ENCODE measurements at regions not wholly inside any gene's neighbourhood (a gene's known extent, or its start where the extent isn't known, plus 50 kb on each side); places are given as distances from the start of the nearest gene placed in this dataset.
"Not testable (repeated sequence)": the region's sequence is repeated elsewhere in the genome, so short reads cannot be mapped to it uniquely, and the experiment has no call there.

DNA sequence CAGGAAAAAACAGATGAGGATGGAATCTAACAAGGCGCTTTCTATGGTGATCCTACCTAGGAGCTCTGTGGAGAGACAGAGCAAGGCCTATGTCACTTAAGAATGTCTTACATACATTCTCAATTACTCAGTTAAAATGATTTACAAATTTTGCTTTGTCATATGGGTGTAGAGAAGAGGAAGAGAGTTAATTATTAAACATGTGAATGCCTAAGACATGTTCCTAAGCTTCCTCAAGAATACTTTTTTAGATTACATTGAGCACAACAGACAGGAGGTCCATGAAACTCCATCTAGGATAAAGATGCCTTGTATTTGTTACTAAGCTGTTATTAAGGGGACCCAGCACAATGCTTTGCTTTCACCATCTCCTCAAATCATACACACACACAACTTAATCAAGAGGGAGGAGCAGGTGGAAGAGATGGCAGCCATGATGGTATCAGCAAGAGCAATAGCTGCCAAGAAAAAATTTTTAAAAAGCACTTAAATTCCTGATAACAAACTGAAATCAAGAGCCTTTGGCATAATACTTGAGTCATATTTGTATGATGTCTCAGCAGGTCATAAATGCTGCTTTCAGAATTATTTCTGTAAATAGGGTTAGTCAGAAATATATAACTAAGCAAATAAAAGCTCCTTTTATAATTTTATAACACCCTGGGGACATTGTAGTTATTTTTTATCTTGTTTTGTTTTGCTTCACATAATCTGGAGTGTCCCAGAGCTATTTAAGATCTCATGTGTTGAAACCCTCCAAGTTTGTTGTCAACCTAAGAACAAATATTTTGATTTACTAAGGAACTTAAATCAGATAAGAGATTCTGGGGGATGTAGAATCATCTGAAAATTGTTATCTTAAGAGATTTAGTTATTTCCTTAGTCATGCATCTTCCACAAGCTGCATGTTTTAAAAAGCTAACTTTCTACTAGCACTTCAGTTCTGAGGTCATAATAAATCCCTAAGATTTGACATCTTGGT is 70.0 kb upstream of the CD2AP start:
- DNase-seq (ENCODE audit: low read depth): peak; percentile 24

DNA sequence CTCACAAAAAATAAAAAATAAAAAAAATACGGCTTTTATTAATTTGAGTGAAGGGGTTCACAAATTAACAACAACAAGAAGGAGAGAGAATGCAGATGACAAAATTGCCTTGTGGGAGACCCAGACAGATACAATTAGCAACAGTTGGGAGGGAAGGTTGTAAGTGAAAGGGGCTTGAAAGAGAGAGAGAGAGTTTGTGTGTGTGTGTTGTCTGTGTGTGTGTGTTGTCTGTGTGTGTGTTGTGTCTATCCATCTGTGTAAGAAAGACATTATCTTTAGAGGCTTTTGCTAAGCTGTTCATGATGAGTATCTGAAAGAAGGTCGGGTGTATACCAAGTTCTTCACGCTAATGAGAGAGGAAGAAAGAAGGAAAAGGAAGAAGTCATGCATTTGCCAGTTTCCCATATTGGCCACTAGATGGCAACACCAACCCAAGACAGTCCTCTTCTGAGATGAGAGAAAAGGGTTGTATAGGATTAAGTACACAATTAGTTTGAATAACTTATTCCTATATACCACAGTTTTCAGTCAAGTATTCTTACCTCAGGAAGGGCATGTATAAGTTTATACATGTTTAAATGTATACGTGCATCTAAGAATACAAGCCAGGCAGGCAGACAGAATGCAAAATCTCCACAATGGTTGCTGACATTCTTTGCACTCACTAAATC is 63.7 kb upstream of the CD2AP start:
- peak; percentile 78 for DNase-seq (ENCODE audit: low read depth)

DNA sequence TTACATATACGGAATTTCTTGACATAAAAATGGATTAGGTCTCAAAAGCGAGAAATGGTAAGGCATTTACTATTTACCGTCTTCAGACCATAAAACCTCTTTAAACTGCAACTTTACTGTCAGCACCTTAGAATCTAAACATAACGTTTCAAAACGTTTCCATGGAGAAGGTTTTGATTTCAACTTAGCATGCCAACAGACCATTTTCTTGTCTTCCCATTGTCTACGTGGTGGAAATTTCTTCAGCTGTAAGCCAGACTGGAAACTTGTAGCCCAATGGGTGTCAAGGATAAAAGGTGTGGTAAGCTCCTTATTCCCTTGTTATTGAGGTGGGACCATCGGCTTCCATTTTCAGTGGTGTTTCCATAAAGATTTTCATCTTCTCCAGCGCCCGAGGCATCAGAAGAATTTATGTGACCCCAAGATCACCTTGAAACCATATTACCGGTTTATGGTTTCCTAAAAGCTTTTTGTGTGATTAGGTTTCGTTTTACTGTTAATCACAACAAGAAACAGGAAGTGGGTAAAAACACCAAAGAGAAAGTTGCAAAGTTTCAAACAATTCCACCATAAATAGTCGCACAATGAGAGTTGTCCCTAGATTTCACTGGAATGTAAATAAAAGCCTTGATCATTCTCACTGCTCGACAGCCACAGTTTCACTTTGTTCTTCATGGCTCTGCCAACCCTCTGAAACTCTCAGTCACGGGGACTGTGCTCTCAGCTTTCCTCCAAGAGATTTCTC is 63.0 kb upstream of the CD2AP start:
- DNase-seq (ENCODE audit: low read depth): peak; percentile 62

DNA sequence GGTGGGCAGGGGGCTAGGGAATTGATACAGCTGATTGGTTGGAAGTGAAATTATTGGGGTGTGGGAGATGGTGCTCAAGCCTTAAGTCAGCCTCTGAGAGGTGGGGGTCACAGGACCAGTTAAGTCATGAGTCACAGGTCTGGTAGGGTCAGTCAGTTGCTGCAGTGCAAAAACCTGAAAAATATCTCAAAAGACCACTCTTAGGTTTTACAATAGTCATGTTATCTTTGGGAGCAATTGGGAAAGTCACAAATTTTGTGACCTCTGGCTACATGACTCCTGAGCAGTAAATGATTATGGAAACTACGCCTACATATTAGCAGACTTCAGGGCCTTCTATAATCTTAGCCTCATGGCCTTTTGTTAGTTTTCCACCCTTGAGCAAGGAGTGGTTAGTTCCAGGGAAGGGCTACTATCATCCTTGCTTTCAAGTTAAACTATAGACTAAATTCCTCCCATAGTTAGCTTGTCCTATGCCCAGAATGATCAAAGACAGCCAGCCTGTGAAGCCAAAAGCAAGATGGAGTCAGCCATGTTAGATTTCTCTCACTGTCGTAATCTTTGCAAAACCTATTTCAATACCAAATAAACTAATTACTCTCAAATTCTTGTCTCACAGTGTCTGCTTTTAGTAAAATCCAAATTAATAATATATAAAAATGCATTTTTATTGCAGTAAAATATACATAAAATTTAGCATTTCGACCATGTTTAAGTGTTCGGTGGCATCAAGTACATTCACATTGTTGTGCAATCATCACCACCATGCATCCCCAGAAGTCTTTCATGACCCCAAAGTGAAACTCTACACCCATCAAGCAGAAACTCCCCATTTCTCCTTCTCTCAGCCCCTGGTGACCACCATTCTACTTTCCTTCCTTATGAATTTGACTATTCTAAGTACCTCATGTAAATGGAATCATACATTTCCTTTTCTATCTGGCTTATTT is 60.9 kb upstream of the CD2AP start:
- DNase-seq (ENCODE audit: low read depth): no peak

DNA sequence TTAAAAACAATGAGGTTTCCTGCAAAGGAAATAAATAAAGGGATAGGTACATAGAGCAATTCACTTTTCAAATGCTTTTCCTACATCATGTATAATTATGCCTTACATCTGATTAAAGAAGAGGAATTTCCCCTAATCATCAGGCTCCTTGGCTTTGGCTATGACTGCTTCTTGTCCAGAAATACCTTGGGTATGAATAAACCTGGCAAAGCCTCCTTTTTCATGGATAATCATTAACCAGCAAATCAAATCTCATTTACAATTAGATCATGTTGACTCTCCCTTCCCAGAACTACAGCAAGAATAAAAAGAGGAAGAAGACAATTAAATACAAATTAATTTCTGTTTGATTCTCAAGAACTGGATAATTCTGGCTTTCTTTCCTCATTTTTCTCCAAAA is 58.0 kb upstream of the CD2AP start:
- DNase-seq (ENCODE audit: low read depth): peak; percentile 13

DNA sequence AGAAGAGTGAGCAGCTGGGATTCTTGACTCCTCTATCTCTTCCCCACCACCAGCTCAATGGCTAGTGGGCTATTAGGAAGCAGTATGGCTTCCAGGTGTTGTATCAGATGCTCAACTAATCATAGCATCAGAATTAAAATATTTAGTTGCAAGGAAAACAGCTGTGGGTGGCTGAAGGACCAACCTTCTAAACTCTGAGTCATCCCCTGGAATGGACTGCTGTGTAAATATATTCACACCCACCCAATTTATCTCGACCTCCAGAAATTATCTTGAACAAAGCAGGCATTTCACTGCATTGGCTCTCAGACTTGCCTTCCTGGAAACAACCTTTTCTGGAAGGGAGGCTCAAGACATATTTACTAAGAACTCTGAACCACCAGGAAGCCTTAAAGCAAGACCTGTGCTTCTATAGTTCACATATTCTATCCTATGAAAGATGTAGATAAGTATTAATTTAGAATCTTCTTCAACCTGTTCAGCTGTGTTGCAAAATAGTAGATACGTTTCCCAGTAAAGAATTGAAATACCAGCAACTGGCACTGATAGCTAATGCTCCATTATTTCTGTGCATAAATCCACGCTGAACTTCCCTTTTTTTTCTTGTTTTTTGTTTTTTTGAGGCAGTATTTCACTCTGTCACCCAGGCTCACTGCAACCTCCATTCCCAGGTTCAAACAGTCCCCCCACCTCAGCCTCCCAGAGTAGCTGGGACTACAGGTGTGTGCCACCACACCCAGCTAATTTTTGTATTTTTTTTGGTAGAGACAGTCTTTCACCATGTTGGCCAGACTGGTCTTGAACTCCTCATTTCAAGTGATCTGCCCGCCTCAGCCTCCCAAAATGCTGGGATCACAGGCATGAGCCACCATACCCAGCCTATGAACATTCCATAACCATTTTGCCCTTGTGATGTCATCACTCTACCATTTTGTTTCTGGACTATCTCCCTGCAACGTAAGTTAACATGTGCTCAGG is 56.9 kb upstream of the CD2AP start:
- peak; percentile 40 for DNase-seq (ENCODE audit: low read depth)

DNA sequence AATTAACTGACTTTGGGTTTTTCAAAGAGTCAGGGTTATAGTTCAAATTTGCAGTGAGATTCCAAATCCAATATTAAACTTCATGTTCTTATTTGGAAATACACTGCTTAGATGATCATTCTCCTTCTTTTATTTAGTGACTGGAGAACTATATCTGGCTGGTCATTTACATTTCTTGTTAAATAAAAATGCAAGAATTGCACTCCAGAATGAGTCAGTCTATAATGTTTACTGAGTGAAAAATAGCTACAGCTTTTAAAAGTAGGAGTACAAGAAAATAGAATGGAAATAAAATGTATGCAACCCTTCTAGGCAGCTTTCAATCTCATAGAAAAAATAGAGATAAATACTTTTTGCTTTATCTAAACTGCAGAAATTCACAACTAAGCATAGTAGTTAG is 54.5 kb upstream of the CD2AP start:
- DNase-seq (ENCODE audit: low read depth): no peak

DNA sequence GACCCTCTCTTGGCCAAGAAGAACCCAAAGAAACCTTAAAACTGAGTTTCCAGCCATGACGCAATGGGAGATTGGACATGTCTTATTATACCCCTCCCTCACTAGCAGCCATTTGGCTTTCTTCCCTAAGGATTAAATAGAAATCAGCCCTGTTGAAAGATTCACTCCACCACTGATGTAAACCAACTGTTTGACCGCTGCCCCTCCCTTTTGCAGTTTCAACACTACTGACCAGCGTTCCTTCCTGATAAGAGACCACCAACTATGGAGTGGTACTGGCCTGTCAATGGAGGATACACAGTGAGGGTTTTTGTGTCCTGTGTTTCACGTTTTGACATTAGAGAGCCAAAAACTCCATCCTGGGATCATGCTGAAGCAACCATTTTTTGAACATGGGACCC is 53.2 kb upstream of the CD2AP start:
- no peak for DNase-seq (ENCODE audit: low read depth)

DNA sequence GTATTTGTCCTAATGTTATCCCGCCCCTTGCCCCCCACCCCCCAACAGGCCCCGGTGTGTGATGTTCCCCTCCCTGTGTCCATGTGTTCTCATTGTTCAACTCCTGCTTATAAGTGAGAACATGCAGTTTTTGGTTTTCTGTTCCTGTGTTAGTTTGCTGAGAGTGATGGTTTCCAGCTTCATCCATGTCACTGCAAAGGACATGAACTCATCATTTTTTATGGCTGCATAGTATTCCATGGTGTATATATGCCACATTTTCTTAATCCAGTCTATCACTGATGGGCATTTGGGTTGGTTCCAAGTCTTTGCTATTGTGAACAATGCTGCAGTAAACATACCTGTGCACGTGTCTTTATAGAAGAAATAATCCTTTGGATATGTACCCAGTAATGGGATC is 51.9 kb upstream of the CD2AP start:
- DNase-seq (ENCODE audit: low read depth): not testable (repeated sequence)

DNA sequence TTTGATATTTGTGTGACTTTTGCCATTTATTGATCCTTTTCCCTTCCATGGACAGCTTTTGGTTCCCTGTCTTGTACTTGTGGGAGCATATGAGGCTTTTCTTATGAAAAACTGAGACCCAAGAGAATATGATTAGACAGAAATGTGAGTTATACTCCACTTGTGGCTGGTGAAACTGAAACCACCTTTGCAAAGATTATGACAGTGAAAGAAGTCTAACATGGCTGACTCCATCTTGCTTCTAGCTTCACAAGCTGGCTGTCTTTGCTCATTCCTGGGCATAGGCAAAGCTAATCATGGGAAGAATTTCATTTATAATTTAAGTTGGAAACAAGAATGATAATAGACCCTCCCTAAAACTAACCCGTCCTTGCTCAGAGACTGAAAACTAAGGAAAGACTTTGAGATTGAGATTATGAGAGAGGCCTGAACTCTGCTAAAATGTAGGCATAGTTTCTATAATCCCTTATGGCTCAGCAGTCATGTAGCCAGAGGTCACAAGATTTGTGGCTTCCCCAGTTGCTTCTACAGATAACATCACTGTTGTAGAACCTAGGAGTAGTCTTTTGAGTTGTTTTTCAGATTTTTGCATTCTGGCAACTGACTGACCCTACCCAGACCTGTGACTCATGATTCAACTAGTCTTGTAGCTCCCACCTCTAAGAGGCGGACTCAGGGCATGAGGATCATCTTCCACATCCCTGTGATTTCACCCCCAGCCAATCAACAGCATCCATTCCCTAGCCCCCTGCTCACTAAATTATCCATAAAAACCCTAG is 50.9 kb upstream of the CD2AP start:
- DNase-seq (ENCODE audit: low read depth): no peak

DNA sequence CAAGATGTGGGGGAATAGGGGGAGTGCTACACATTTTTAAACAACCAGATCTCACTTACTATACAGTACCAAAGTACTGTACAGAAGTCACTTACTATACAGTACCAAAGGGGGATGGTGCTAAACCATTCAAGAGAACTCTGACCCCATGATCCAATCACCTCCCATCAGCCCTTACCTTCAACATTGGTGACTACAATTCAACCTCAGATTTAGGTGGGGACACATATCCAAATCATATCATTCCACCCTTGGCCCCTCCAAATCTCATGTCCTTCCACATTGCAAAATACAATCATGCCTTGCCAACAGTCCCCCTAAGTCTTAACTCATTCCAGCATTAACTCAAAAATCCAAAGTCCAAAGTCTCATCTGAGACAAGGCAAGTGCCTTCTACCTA is 49.9 kb upstream of the CD2AP start:
- DNase-seq (ENCODE audit: low read depth): no peak

Data from ELR (cell line).